Non-pigmented ciliary epithelial cell (primary cell): ENCODE measurements at regions not wholly inside any gene's neighbourhood (a gene's known extent, or its start where the extent isn't known, plus 50 kb on each side); places are given as distances from the start of the nearest gene placed in this dataset.

Source experiments
- DNase-seq: peaks from one replicate; pipeline ENCODE4 v3.0.0-alpha.2; 2010; ENCODE audit warnings: low read depth

DNA sequence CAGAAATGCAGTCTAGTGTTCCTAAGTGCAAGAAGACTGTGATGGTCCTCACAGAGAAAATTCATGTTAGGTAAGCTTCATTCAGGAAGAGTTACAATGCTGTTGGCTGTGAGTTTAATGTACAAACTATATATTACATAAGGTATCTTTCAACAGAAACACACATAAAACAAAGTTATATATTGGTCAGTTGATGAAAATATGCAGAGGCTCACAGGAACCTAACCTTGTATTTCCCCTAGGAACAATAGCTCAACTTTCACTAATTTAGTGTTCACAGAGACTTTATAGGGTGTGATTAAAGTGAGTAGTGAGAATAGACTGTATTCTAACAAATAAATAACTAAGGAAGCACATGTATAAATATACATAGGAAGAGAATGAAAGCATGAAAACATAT, 676.9 kb upstream of the ADGRL4 start:
- no peak for DNase-seq

DNA sequence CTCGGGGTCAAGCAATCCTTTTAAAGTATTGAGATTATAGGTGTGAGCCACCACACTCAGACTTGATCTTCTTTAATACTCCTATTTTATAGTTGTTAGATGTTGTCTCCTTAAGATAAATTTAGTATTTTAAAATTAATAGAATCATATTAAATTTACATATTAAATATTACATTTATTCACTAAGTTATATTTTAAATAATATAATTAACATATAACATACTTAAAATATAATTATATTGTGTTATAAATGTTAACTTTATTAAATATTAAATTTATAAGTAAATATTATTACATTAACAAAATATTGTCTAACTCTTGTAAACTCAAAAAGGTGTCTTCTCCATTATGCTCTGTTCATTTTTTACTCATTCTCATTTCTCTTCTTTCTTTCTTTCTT, 675.9 kb upstream of the ADGRL4 start:
- DNase-seq, result no peak

DNA sequence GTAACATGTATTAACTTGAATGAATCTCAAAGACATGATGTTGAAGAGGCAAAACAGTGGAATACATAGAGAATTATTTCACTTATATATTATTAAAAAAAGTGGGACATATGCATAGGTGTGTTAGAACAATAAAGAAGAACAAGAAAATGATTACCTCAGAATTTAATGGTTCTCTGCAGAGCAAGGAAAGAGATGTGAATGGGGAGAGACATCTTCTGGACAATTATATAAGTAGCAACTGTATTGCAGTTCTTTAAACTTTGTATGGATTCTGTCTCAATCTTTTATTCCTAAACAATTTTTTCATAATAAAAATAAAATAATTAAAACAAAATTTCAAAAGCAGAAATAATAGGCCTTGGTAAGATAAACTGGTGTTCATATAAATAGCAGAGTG, 674.9 kb upstream of the ADGRL4 start:
- DNase-seq, result no peak

DNA sequence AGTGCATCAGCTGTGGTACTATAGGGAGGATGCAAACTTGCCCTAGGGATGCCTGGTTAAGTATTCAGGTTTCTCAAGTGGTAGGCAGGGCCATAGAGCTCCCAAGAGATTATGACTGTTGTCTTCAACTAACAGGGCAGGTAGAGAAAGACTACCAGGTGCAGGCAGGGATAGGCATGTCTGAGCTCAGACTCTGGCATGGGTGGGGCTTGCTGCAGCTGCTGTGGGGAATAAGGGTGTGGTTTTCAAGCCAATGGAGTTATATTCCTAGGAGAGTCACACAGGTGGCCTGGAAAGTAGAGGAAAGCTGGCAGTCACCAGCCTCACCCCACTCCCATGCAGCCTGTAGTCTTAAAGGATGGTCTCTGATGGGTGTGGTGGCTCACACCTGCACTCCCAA, 673.4 kb upstream of the ADGRL4 start:
- DNase-seq, result no peak

DNA sequence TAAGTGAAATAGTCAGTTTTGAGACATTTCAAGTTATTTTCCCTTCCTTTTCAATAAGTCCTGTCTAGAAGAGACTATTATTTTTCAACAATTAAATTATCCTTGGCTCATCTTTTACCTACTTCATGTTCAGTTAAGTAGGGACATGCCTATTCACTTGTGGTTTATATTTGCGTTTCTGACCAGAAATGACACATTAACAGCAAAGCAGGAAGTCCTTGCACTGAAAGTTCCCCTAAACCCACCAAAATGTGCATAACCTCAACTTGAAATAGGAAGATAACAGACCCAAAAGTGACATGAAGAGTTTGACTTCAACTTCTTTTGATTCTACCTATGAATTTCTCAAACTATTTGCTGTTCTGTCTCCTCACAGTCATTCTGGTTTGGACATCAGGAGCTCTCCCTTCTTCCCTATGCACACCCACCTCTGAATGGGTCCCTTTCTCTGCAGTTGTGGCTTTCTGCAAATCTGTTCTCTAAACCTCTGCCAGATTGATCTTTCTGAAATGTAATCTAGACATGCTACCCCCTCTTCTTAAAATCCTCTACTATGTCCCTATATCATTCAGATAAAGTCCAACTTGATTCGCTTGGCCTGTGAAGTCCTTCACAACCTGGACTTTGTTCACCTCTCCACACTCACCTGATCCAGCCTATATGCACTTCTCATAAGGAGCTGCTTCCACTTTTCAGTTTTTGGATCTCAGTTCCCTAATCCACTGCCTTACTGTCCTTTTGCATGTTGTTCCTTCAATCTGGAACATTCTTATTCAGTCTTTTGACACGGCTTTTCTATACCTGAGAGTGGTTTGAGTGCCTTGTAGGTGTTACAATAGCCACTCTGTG, 661.5 kb upstream of the ADGRL4 start:
- no peak for DNase-seq

DNA sequence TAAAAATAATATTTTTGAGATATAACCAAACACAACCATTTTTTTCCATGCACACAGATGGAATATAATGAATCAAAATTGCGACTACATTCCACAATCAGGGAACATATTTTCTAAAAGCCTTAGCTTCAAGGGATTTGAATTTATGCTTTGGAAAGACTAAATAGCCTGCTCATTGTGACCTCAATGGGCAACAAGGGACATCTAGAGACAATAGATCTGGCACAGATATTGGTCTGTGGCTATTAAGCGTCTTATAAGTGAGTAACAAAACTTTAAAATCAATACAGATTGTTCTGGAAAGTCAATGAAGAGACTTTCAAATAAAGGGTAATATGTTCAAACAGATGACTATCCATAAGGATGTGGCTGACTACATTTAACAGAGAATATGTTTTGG, 660.6 kb upstream of the ADGRL4 start:
- DNase-seq, result no peak

DNA sequence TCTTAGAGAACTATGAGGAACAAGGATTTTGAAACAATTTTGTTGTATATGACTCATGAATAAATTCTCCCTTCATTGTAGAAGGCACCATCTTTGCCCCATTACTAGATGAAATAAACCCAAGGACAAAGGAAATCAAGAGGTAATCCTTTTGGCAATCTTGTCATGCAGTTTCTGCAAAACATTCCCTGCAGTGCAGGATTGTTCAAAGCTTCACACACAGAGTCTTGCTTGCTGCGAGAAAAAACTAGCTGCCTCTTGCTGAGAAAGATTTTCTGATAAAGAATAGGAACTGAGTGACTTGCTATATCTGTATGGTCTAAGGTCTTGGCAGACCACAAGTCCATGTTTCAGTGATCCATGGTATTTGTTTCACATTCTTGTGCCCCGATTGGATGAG, 657.4 kb upstream of the ADGRL4 start:
- DNase-seq, result no peak

DNA sequence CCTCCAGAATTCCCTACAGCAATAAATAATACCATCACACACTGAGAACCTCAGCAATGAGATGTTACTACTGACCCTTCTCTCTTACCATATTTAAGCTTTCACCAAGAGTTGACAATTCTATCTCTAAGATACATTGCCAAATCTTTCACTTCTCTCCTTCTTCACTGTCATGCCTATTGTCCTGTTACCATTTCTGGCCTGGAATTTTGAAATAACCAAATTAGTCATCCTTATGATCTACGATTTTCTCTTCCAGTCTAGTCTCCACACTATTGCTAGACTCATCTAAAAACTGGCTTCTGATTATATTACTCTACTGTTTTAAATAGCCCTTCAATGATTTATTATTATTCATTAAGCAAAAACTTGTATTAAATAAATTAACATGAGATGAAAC, 656.1 kb upstream of the ADGRL4 start:
- DNase-seq, result no peak

DNA sequence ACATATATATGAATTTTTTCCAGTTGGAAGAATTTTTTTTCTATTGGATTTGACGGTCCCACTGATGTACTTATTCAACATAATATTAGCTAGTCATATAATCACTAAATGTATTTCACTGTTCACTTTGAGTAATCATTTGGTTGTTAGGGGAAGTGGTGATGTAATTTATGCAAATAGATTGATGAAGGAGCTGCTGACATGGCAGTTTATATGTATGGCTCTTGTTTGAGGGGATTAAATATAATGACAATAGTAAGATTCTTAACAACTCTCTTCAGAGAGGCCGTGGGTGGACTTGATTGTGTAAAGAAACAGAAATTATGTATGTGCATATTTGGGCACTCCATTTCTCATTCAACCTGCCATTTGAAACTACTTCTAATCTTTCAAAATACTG, 653.6 kb upstream of the ADGRL4 start:
- no peak for DNase-seq

DNA sequence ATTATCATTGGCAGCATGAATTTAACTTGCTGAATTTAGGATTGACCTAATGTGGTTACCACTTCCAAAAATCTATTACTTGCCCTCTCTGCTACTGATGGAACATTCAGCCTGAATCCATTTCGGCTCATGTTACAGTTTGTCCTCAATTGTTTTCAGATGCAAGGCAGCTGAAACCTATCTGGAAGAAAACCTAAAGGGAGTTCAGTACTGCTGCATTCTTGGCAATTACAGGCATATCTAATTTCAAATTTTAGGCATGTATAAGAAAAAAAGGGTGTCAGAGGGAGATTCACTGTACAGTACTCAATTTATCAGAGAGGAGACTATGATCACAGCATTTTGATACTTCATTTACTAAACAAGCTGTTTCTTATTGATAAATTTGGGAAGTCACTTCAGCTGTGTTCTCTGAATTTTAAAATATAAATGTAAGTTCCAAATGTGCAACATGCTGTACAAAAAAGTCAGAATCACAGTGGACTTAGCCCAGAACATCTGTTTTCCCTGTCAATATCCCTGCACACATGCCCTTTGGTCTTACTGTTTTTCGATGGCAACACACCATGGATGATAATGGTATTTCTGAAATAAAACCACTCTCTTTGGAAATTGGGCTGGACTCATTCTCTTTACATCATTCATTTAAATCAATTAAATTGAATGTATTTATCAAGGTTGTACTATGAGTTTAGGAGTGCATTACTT, 651.6 kb upstream of the ADGRL4 start:
- DNase-seq, result no peak

DNA sequence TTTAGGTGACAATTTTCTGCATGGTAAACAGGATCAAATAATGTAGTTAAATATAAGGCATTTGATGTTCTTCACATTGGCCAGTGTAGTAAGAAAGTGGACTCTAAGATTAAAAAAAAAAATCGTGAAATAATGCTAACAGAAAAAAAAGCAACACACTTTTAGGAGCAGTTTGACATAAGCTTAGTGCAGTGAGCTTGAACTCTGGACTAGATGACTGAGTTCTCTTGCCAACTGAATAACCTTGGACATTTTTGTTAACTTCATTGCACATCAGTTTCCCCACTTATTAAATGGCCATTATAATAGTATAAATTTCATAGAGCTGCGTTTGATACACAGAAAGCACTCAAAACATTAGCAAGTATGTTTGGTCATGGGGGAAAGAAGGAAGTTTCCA, 649.3 kb upstream of the ADGRL4 start:
- no peak for DNase-seq

DNA sequence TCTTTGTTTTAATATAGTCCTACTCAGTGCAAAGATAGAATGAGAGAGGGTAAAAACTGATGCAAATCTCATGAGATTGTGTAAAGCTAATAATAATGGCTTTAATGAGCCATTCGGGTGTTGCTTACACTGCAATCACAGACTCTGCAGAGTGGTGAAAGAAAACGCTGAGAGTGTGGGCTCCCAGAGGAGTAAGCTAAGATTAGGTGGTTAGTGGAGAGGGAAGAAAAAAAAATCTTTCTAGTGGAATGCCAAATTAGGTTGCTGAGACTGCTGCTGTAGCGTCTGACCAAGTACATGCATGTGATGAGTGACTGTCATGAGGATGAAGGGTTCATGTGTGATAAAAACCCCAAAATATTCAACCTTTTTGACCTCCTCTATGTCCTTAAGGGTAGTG, 645.9 kb upstream of the ADGRL4 start:
- DNase-seq, result no peak

DNA sequence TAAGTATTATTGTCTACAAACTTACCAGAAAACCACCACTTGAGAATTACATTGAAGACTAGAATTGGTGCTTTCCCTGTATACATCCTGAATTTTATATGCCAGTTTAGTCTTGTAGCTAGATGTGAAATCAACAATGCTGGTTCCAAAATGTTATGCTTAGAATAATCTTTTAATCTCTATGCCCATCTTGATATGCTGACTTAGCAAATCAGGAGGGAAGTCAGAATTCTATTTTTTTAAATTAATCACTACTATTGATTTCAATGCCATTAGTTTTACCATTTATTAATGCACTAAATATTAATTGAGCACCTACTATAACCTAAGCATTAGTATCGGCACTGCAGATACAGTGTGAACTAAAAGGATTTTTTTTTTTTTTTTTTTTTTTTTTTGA, 641.6 kb upstream of the ADGRL4 start:
- no peak for DNase-seq

DNA sequence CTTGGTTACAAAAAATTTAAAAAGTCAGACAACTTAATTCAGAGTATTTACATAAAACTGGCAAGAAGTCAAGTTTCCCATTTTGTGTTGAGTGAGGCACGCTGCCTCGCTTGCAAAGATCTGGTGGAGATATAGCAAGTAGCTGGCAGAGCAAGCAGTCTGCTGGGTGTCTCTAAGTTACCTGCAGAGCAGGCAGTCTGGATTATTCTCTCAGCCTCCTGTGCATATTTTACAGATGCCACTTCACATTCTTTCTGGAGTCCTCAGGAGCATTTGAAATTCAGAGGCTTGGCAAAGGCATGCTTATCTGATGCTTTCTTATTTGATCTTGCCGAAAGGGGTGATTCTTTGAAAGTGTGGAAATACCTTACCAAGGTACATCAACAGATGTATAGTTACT, 640.4 kb upstream of the ADGRL4 start:
- no peak for DNase-seq

DNA sequence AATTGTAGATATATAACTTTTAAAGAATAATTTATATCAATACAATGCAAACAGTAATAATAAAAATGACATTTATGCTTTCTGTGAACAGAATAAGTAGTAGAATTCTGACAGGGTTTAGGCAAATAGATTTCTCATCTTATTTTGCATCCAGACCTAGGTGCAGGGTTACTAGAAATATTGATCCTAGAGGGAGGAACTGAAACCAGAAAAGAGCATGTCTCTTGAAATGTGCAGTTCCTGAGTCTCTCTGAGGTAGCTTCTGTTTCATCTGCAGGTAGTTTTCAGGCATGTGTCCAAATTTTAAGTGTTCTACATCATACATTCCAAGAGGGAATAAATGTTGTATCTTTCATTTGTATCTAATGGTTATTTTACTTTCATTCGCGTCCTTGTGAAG, 631.9 kb upstream of the ADGRL4 start:
- DNase-seq, result no peak

DNA sequence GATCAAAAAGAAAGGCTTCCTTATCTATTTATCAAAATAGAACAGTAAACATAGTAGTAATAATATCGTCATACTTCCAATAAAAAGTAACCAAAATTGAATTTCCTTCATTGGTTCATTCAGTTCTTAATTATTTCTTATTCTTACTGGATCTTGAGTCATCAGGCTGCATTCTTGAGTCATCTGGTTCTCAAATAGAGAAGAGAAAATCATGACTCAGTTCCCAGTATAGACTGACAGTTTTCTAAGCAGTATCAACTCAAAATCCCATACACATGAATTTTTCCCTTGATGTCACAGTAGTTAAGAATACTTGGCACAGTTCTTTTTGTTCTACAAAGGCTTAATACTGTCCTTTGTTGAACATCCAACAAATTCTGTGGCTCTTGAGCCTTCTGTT, 626.9 kb upstream of the ADGRL4 start:
- DNase-seq, result peak; percentile 22

DNA sequence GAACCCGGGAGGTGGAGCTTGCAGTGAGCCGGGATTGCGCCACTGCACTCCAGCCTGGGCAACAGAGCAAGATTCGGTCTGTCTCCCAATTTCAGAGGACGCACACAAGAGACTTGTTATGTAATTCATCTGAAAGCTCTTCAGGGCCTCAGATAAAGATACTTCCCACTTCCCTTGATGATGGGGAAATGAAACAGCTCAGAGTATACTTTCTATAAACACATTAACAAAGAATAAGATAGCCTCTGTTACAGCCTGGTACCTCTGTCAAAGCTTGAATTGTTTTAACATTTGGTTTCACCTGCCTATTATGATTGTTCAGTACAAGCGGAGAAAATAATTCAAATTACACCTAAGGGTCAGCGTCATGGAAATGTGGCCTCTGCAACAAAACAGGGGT, 622.9 kb upstream of the ADGRL4 start:
- DNase-seq, result no peak

DNA sequence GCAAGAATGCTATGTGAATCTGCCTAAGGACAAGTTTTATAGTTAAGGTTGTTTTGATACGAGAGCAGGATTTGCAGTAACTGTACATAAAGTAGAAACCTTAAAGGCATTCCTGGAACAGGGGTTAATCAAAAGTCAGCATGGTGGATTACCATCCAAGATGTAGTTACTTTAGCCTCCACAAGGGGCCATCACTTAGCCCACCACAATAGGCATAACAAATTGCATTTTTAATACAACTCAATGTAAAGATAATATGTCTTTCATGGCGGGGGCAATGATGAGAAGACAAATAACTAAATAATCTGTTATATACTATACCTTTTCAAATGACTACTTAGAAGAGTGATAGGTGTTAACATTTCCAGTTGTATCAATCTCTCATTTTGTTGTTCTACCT, 611.2 kb upstream of the ADGRL4 start:
- no peak for DNase-seq

DNA sequence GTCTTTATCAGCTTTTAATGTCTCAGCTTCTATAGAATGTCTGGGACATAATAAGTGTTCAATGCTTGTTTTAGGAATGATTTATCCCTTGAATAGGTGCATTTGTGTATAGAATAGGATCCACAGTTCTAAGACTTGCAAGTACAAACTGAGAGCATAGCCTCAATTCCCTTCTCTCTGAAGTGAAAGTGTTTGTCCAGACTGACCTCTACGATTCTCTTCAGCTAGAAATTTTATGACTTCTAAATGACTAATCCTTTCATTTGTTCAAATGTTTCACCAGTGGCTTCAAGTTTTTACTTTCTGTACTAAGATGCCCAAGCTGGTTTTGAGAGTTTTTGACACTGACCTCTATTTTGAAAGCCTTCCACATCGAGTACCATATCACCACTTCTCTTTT, 608.2 kb upstream of the ADGRL4 start:
- DNase-seq, result no peak

DNA sequence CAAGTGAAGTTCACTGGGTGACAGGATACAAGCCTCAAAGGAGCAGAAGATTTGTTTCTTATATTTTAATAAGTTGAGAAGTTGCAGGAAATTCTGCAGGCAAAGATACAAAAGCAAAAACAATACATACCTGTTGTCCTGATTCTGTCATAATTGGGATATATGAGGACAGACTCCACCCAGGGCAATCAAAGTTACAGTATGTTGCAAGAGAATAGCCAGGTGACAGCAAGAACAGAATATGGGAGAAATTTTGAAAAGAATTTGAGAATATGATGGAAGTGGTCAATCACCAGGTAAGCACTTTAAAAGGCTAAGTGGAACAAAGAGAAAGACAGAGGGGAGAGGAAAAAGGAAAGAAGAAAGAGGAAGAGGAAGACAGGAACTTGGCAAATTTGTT, 607.6 kb upstream of the ADGRL4 start:
- no peak for DNase-seq

DNA sequence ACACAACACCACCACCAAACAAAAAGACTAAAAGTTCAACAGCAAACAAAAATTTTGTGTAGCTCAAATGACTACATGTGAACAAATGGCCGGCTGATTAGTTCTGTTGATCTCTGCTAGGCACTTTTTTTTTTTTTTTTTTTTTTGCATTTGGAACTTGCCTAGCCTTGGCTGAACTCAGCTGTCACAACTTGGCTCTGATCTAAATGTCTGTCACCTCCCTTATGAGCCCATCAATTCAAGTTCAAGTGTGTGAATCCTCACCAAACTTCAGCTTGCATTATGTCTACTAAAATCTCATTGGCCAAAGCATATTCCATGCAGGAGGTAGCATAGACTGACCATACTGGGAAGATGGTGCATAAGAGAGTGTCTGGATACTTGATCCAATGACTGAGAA, 606.5 kb upstream of the ADGRL4 start:
- DNase-seq, result no peak

DNA sequence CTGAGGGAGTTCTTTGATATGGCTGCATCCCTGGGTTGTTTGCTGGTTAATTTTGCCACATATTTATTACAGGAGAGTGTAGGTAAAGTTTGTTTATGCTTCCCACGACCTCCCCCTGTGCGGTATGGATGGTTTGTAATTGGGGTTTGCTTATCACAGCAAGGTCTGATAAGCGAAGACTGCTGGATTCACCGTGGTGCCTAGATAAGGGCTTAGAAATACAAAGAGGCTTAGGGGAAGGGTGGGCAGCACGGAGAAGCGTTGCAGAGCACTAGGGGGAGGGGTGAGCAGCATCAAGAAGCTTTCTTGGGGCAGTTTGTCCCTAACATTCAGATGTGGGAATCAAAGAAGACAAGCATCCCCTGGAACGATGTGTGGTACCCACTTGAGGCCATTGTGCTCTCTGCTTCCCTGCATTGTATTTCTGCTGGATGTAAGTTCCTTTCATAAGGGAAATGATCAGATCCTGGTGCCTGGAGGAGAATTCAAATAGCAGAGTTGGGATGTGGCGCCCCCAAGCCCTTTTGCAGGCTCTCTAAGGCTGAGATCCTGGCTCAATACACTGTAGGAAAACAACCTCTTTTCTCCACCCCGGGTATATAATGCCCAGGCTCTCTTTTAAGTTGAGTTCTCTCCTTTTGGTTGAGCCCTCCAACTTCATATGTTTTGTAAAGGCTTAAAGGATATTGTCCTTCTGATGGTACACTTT, 598.1 kb upstream of the ADGRL4 start:
- no peak for DNase-seq

DNA sequence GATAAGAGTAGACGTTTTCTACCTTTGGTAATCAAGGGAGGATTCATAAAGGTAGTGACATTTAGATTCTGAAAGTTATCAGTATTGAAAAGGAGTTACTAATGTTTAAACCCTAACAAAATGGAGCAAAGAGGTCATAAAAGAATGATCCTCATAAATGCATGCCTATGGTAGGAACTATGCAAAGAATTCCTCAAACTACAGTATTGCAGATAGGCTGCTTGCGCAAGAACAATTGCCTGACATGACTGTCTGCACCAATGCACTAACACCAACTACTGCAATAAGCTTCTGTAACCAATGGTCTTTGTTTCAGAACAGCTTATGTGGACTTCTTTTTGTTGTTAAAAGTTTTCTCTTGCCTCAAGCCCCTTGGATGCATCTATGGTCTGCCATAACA, 597.3 kb upstream of the ADGRL4 start:
- DNase-seq, result peak; percentile 23
